ENCODE measurements at regions not wholly inside any gene's neighbourhood (a gene's known extent, or its start where the extent isn't known, plus 50 kb on each side); places are given as distances from the start of the nearest gene placed in this dataset.

DNA sequence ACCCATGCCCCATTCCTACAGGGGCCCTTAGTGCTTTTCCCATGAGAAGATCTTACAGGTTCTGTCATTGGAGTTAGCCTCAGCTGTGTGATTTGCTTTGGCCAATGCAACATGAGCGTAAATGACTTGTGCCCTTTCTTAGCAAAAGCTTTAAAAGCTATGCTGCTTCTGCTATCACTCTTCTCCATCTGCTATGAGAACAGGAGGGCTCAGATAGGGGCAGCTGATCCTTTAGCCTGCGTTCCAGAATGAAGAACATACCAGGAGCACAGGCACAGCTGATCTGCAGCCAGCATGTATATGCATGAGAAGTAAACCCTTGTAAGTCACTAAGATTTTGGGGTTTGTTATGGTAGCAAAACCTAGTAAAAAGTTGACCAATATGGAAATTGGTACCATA, 218.2 kb downstream of the SH2D4B start:
- Histone ChIP-seq H3K36me3 (no peaks in the 10 kb centered on the region), H3K27me3 (ENCODE audit: low read depth) (peaks cover 13% of the 10 kb centered on the region), H3K9me3 (replicated peaks) (no peaks in the 10 kb centered on the region), H3K27ac (replicated peaks) (no peak overlapping the region), H3K4me1 (no peaks in the 10 kb centered on the region), H3K4me3 (no peak overlapping the region)
- no peak for DNase-seq
- intact Hi-C loops (cut with micrococcal nuclease), result no loop called here
- TF ChIP-seq, protein P1, sequence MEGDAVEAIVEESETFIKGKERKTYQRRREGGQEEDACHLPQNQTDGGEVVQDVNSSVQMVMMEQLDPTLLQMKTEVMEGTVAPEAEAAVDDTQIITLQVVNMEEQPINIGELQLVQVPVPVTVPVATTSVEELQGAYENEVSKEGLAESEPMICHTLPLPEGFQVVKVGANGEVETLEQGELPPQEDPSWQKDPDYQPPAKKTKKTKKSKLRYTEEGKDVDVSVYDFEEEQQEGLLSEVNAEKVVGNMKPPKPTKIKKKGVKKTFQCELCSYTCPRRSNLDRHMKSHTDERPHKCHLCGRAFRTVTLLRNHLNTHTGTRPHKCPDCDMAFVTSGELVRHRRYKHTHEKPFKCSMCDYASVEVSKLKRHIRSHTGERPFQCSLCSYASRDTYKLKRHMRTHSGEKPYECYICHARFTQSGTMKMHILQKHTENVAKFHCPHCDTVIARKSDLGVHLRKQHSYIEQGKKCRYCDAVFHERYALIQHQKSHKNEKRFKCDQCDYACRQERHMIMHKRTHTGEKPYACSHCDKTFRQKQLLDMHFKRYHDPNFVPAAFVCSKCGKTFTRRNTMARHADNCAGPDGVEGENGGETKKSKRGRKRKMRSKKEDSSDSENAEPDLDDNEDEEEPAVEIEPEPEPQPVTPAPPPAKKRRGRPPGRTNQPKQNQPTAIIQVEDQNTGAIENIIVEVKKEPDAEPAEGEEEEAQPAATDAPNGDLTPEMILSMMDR (IDR thresholded peaks at IDR 0.05; ENCODE audit: borderline replicate concordance), result no peak

DNA sequence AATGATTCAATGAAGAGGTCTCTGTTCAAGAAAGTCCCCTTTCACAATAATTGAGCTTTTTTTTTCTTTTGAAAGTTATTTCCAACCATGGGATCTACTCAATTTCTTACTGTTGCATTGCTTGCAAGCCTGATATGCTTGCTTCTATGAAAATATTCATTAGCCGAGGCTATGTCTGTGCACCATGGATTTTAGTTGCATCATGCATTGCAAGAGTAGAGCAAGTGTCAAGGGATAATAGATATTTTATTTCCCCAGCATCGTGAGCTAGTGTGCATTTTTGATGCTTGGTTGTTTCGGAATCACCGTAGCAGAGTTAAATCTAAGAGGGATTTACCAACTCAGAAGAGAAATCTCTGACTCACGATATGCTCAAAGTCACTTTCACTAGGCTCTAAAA, 222.0 kb downstream of the SH2D4B start:
- intact Hi-C loops (cut with micrococcal nuclease), result no loop called here
- TF ChIP-seq, protein P1 (IDR thresholded peaks at IDR 0.05; ENCODE audit: borderline replicate concordance), result no peak
- peaks cover 13% of the 10 kb centered on the region for H3K27me3 ChIP-seq (ENCODE audit: low read depth)
- H3K9me3 ChIP-seq (replicated peaks), result peaks cover 2% of the 10 kb centered on the region
- no peak for DNase-seq
- no peak overlapping the region for H3K27ac ChIP-seq (replicated peaks)
- H3K4me1 ChIP-seq, result no peaks in the 10 kb centered on the region
- no peak overlapping the region for H3K4me3 ChIP-seq
- H3K36me3 ChIP-seq, result no peaks in the 10 kb centered on the region

DNA sequence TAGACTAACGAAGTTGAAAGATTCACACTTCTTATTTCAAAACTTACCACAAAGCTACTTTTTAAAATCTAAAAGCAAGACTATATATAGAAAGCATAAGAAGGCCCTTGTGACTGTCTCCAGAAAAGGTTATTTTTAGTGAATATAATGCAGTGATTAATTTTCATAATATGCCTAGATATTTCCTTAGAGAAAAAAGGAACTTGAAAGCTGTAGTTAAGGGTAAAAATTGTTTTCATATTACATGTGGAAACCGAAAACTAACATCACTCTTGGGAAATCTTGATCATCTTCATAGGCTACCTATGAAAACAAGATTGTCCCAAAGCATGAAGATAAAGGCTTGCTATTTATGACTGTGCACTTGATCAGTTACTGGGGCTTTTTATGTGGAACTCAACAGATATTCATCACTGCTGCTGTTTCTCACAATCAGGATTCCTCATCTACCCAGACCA, 223.2 kb downstream of the SH2D4B start:
- intact Hi-C loops (cut with micrococcal nuclease), result no loop called here
- peaks cover 4% of the 10 kb centered on the region for H3K9me3 ChIP-seq (replicated peaks)
- H3K36me3 ChIP-seq, result no peaks in the 10 kb centered on the region
- no peak for DNase-seq
- H3K27me3 ChIP-seq (ENCODE audit: low read depth), result peaks cover 7% of the 10 kb centered on the region
- H3K27ac ChIP-seq (replicated peaks), result no peak overlapping the region
- no peaks in the 10 kb centered on the region for H3K4me1 ChIP-seq
- no peak overlapping the region for H3K4me3 ChIP-seq
- TF ChIP-seq, protein P1 (IDR thresholded peaks at IDR 0.05; ENCODE audit: borderline replicate concordance), result no peak

DNA sequence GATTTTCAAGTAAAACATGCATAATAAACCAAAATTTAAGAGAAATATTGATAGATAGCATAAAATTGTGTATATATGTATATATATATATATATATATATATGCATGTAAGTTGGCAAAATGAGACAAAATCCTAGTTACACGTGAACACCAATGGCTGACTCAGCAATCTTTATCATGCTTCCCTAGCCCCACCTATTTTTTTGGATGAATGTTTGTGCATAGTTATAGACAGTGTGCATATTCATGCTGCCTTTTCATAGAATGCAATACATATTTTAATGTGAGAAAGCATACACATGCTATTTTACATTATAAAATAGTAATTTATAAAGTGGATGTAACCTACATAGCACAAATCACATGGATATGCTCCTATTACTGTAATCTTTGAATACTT, 230.3 kb downstream of the SH2D4B start:
- intact Hi-C loops (cut with micrococcal nuclease), result no loop called here

DNA sequence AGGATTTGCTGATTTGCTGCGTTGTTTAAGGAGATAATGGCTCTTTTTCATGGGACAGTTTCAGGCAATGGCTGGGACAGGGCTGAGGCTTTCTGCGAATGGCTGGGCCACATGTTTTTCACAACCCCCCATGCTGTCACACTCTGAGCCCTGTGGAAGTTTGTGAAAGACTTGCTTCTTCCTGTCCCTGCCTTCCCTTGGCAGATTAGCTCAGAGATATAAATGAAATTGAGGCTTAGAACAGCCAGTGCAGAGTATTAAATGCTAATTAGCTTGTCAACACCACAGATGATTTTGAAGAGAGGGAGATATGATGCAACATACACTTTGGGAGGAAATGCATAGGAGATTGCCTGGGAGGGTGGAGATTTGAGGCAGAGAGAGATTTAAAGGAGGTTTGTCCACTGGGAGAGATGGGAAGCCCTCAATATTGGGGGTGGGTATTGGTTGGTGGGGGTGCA, 232.0 kb downstream of the SH2D4B start:
- Histone ChIP-seq H3K4me3 (no peak overlapping the region), H3K27ac (replicated peaks) (no peak overlapping the region), H3K4me1 (no peaks in the 10 kb centered on the region), H3K9me3 (replicated peaks) (peaks cover under 1% of the 10 kb centered on the region), H3K36me3 (no peaks in the 10 kb centered on the region), H3K27me3 (ENCODE audit: low read depth) (peaks cover 20% of the 10 kb centered on the region)
- intact Hi-C loops (cut with micrococcal nuclease), result no loop called here
- no peak for DNase-seq
- TF ChIP-seq, protein P1 (IDR thresholded peaks at IDR 0.05; ENCODE audit: borderline replicate concordance), result no peak

More for the DNA sequence above, 230.3 kb downstream of the SH2D4B start:
- no peak for DNase-seq
- Histone ChIP-seq H3K4me3 (no peak overlapping the region), H3K27me3 (ENCODE audit: low read depth) (peaks cover 9% of the 10 kb centered on the region), H3K27ac (replicated peaks) (no peak overlapping the region), H3K9me3 (replicated peaks) (peaks cover 4% of the 10 kb centered on the region), H3K36me3 (no peaks in the 10 kb centered on the region), H3K4me1 (no peaks in the 10 kb centered on the region)
- TF ChIP-seq, protein P1 (IDR thresholded peaks at IDR 0.05; ENCODE audit: borderline replicate concordance), result no peak
